Endothelial cell (in vitro differentiated cells): ENCODE measurements at regions not wholly inside any gene's neighbourhood (a gene's known extent, or its start where the extent isn't known, plus 50 kb on each side); places are given as distances from the start of the nearest gene placed in this dataset.

Experiments used
- DNase-seq: peaks from one replicate; pipeline ENCODE4 v3.0.0; 2021; ENCODE audit warnings: low spot score
- H3K27ac Mint-ChIP-seq: one replicate; pipeline ENCODE4 v1.8.0; 2021; ENCODE audit warnings: mixed read lengths, inconsistent platforms; ENCODE audit not compliant: unreplicated experiment
- H3K27me3 Mint-ChIP-seq: one replicate; pipeline ENCODE4 v1.8.0; 2021; ENCODE audit warnings: mild to moderate bottlenecking, moderate library complexity, mixed read lengths, inconsistent platforms; ENCODE audit not compliant: unreplicated experiment
- H3K36me3 Mint-ChIP-seq: one replicate; pipeline ENCODE4 v1.8.0; 2021; ENCODE audit warnings: mild to moderate bottlenecking, low read depth, mixed read lengths, inconsistent platforms; ENCODE audit not compliant: unreplicated experiment
- H3K4me1 Mint-ChIP-seq: one replicate; pipeline ENCODE4 v1.8.0; 2021; ENCODE audit warnings: mild to moderate bottlenecking, mixed read lengths, inconsistent platforms; ENCODE audit not compliant: unreplicated experiment
- H3K4me3 Mint-ChIP-seq: one replicate; pipeline ENCODE4 v1.8.0; 2021; ENCODE audit warnings: mild to moderate bottlenecking, mixed read lengths, inconsistent platforms; ENCODE audit not compliant: unreplicated experiment
- H3K9me3 Mint-ChIP-seq: one replicate; pipeline ENCODE4 v1.8.0; 2021; ENCODE audit warnings: mixed read lengths, inconsistent platforms; ENCODE audit not compliant: unreplicated experiment
- CTCF ChIP-seq: fragments of 200-600 bp; sonication (generic); IDR thresholded peaks from one replicate; pipeline ENCODE4 v1.5.0; 2021; ENCODE audit warnings: antibody characterized with exemption; ENCODE audit not compliant: unreplicated experiment

DNA sequence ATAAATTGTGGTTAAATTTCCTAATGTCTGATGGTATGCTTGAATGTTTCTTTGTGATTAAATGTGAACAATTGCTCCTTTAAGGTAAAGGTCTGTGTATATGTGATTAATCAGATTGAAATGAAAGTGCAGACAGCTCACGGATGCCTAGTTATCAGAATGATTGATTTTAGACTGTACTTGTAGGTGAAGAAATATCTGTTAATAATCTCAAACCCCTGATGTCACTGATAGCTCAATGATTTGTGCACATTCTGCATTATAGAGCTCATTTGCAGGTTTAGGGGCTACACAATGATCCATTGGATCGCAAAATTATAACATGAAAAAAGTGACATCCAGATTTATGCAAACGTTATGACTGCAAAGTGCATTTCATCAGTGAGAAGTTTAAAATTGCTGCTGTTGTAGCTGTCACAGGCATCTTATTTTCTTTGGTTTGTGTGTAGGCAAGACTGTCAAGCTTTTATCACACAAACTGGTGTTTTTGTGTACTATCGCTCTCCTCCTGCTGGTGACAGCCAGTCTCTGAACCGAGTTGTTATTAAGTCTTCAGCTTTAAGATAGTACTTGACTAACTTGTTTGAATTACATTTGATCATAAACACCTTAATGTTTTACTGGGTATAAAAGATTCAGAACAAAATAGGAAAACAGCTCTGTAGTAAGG lies 103.4 kb upstream of the RMST start:
- Mint-ChIP-seq H3K27ac (no peak overlapping the region), H3K4me1 (no peaks in the 10 kb centered on the region), H3K27me3 (peaks cover 5% of the 10 kb centered on the region), H3K4me3 (no peak overlapping the region), H3K9me3 (no peaks in the 10 kb centered on the region), H3K36me3 (peaks cover 4% of the 10 kb centered on the region)
- DNase-seq, result no peak
- no peak for TF ChIP-seq CTCF

DNA sequence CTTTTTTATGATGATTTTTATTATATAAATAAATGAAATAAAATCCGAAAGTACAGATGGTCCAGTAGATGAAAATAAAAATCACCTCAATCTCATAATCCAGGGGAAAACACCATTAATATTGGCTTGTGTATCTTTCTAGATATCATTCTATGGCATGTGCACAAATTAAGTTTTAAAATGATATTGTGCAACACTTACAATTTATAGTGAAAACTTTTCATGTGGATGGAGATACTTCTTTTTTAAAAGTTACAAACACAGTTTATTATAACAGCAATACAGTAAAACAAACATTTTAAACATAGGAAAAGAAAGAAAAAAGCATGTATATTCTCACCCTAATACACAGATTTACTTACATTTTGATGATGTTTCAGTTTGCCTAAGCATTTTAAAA lies 98.9 kb upstream of the RMST start:
- no peaks in the 10 kb centered on the region for H3K4me1 Mint-ChIP-seq
- TF ChIP-seq CTCF, result no peak
- DNase-seq, result no peak

DNA sequence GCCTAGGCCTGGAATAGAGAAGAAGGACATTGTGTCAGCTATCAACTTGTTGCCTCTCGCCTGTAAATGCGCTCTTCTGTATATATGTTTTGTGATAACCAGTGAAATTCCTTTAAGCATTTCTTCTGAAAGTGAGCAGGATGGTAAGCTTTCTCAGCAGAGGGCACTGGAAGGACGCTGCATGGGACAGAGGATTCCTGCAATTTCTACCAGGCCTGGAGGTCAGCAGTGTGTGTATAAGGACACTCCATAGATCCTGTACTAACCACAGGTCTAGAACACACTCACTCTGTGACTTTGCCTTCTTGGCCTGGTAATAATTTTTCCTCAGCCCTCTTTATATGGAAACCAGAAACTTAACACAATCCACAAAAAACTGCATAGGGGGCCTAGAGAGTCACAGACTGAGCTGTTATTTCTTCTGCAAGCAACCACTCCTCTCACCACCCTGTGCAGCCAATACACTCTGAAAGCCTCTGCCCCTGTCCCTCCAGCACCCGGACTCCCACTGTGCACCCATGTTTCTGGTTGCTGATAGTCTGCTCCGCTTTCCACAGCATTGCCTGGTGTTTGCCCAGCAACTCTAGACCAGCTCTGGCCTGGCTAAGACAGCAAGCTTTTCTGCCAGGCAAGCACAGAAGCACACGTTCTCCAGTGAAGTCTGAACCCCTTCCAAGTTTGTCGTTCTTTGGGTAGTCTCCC lies 94.0 kb upstream of the RMST start:
- Mint-ChIP-seq H3K36me3 (no peaks in the 10 kb centered on the region), H3K27me3 (no peaks in the 10 kb centered on the region), H3K9me3 (no peaks in the 10 kb centered on the region), H3K4me3 (no peak overlapping the region), H3K4me1 (no peaks in the 10 kb centered on the region), H3K27ac (no peak overlapping the region)
- TF ChIP-seq CTCF, result no peak
- DNase-seq, result no peak

More for the DNA sequence above, 98.9 kb upstream of the RMST start:
- no peaks in the 10 kb centered on the region for H3K27me3 Mint-ChIP-seq
- no peaks in the 10 kb centered on the region for H3K36me3 Mint-ChIP-seq
- H3K9me3 Mint-ChIP-seq, result no peaks in the 10 kb centered on the region
- H3K27ac Mint-ChIP-seq, result no peak overlapping the region
- no peak overlapping the region for H3K4me3 Mint-ChIP-seq

GRCh38 chr12:97375310-97375709 lies 87.3 kb upstream of the RMST start:
- no peaks in the 10 kb centered on the region for H3K4me1 Mint-ChIP-seq
- H3K27me3 Mint-ChIP-seq, result peaks cover 3% of the 10 kb centered on the region
- no peaks in the 10 kb centered on the region for H3K36me3 Mint-ChIP-seq
- H3K4me3 Mint-ChIP-seq, result no peak overlapping the region
- no peak for TF ChIP-seq CTCF
- no peak overlapping the region for H3K27ac Mint-ChIP-seq
- H3K9me3 Mint-ChIP-seq, result no peaks in the 10 kb centered on the region
- no peak for DNase-seq

GRCh38 chr12:97380440-97380839 lies 82.2 kb upstream of the RMST start:
- Mint-ChIP-seq H3K4me1 (no peaks in the 10 kb centered on the region), H3K4me3 (no peak overlapping the region), H3K9me3 (no peaks in the 10 kb centered on the region), H3K27me3 (peaks cover 5% of the 10 kb centered on the region), H3K27ac (no peak overlapping the region), H3K36me3 (no peaks in the 10 kb centered on the region)
- no peak for TF ChIP-seq CTCF
- no peak for DNase-seq
